ENCODE measurements at regions not wholly inside any gene's neighbourhood (a gene's known extent, or its start where the extent isn't known, plus 50 kb on each side); places are given as distances from the start of the nearest gene placed in this dataset.

DNA sequence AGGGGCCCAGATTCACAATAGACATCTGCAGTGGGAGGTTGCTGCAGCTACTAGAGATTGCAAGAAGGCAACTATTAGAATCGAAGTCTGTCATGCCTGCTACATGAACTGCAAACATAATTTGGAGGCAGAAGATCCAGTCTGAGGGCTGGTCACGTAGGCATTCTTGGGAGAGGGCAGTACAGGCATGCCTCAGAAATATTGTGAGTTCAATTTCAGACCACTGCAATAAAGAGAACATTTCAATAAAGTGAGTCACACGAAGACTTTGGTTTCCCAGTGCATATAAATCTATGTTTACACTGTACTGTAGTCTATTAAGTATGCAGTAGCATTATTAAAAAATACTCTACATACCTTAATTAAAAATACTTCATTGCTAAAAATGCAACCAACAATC, 585.8 kb upstream of the FAT1 start:
- Histone ChIP-seq H3K36me3 (ENCODE audit: control insufficient read depth in 2 of 2, insufficient read depth in 1 of 2, low read length in 2 of 2) (no peaks in the 10 kb centered on the region), H3K4me1 (ENCODE audit: control insufficient read depth, insufficient read depth, low read length) (no peaks in the 10 kb centered on the region), H3K9me3 (ENCODE audit: control insufficient read depth, insufficient read depth, low read depth, low read length) (no peaks in the 10 kb centered on the region), H3K4me3 (ENCODE audit: low read depth, low read length) (no peak overlapping the region), H3K27ac (ENCODE audit: extremely low read depth, low read depth, low read length) (no peak overlapping the region)
- CTCF ChIA-PET: no interaction called here
- no peak for TF ChIP-seq ZNF292 (tag by site-specific recombination; IDR thresholded peaks at IDR 0.05; ENCODE audit: borderline replicate concordance, low read depth)
- no peak for TF ChIP-seq ZNF311 (tag by site-specific recombination; IDR thresholded peaks at IDR 0.05; ENCODE audit: borderline replicate concordance)
- TF ChIP-seq REPIN1 (tag by site-specific recombination; IDR thresholded peaks at IDR 0.05; ENCODE audit: low read depth): no peak
- TF ChIP-seq OVOL3 (tag by site-specific recombination; IDR thresholded peaks at IDR 0.05): no peak
- no peak for TF ChIP-seq PATZ1 (tag by site-specific recombination; IDR thresholded peaks at IDR 0.05)
- no peak for TF ChIP-seq ZNF274 (IDR thresholded peaks at IDR 0.05; ENCODE audit: low read length)
- no peak for TF ChIP-seq ZNF274 (tag by site-specific recombination; IDR thresholded peaks at IDR 0.05; ENCODE audit: borderline replicate concordance)
- no peak for TF ChIP-seq ZBTB1 (tag by site-specific recombination; IDR thresholded peaks at IDR 0.05)
- TF ChIP-seq ZNF202 (tag by site-specific recombination; IDR thresholded peaks at IDR 0.05; ENCODE audit: borderline replicate concordance): no peak
- POLR2A ChIA-PET: no interaction called here

DNA sequence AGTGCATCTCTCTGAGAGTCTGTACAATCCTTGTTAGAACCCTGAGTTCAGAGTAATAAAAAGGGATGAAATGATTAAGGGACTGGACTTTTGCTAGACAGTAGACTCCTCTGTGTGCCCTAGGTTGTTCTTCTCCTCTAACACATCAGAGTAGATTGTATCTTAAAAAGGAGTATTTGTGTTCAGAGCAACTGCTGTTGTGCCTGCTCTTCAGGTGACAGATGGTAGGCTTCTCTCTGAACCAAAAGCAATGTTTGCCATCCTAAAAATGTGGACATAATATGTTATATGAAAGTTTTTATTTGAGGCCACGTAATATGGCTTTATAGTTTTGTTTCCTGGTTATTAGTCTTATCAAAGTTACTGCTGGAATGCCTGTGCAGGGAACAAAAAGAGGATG, 588.6 kb upstream of the FAT1 start:
- ChIA-PET POLR2A (no interaction called here), CTCF (no interaction called here)
- Histone ChIP-seq H3K4me1 (ENCODE audit: control insufficient read depth, insufficient read depth, low read length) (no peaks in the 10 kb centered on the region), H3K27ac (ENCODE audit: extremely low read depth, low read depth, low read length) (no peak overlapping the region), H3K9me3 (ENCODE audit: control insufficient read depth, insufficient read depth, low read depth, low read length) (no peaks in the 10 kb centered on the region), H3K4me3 (ENCODE audit: low read depth, low read length) (no peak overlapping the region), H3K36me3 (ENCODE audit: control insufficient read depth in 2 of 2, insufficient read depth in 1 of 2, low read length in 2 of 2) (no peaks in the 10 kb centered on the region)
- TF ChIP-seq ZNF701 (tag by site-specific recombination; IDR thresholded peaks at IDR 0.05) (no peak), ZNF391 (tag by site-specific recombination; IDR thresholded peaks at IDR 0.05; ENCODE audit: borderline replicate concordance, low read depth) (no peak), ZNF549 (tag by site-specific recombination; IDR thresholded peaks at IDR 0.05) (no peak), ZNF157 (tag by site-specific recombination; IDR thresholded peaks at IDR 0.05) (no peak), ZNF223 (tag by site-specific recombination; IDR thresholded peaks at IDR 0.05) (no peak), ZNF560 (tag by site-specific recombination; IDR thresholded peaks at IDR 0.05; ENCODE audit: borderline replicate concordance) (no peak), ZNF843 (tag by site-specific recombination; IDR thresholded peaks at IDR 0.05) (no peak), ZNF24 (tag by site-specific recombination; IDR thresholded peaks at IDR 0.05) (no peak), SP7 (tag by site-specific recombination; IDR thresholded peaks at IDR 0.05) (no peak), ZSCAN4 (tag by site-specific recombination; IDR thresholded peaks at IDR 0.05) (no peak), GLI2 (tag by site-specific recombination; IDR thresholded peaks at IDR 0.05; ENCODE audit: borderline replicate concordance, low read depth) (no peak), MEIS1 (CRISPR knock-in tag; IDR thresholded peaks at IDR 0.05; ENCODE audit: borderline replicate concordance) (no peak), KLF1 (tag by site-specific recombination; IDR thresholded peaks at IDR 0.05) (no peak), ZNF324 (tag by site-specific recombination; IDR thresholded peaks at IDR 0.05) (no peak), ZFP37 (tag by site-specific recombination; IDR thresholded peaks at IDR 0.05) (no peak), TCF7L2 (IDR thresholded peaks at IDR 0.05; ENCODE audit: borderline replicate concordance, low read depth, low read length) (no peak)
- TF ChIP-seq, protein P1, sequence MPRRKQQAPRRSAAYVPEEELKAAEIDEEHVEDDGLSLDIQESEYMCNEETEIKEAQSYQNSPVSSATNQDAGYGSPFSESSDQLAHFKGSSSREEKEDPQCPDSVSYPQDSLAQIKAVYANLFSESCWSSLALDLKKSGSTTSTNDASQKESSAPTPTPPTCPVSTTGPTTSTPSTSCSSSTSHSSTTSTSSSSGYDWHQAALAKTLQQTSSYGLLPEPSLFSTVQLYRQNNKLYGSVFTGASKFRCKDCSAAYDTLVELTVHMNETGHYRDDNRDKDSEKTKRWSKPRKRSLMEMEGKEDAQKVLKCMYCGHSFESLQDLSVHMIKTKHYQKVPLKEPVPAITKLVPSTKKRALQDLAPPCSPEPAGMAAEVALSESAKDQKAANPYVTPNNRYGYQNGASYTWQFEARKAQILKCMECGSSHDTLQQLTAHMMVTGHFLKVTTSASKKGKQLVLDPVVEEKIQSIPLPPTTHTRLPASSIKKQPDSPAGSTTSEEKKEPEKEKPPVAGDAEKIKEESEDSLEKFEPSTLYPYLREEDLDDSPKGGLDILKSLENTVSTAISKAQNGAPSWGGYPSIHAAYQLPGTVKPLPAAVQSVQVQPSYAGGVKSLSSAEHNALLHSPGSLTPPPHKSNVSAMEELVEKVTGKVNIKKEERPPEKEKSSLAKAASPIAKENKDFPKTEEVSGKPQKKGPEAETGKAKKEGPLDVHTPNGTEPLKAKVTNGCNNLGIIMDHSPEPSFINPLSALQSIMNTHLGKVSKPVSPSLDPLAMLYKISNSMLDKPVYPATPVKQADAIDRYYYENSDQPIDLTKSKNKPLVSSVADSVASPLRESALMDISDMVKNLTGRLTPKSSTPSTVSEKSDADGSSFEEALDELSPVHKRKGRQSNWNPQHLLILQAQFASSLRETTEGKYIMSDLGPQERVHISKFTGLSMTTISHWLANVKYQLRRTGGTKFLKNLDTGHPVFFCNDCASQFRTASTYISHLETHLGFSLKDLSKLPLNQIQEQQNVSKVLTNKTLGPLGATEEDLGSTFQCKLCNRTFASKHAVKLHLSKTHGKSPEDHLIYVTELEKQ (tag by site-specific recombination; IDR thresholded peaks at IDR 0.05; ENCODE audit: borderline replicate concordance): no peak
- TF ChIP-seq, protein P2, sequence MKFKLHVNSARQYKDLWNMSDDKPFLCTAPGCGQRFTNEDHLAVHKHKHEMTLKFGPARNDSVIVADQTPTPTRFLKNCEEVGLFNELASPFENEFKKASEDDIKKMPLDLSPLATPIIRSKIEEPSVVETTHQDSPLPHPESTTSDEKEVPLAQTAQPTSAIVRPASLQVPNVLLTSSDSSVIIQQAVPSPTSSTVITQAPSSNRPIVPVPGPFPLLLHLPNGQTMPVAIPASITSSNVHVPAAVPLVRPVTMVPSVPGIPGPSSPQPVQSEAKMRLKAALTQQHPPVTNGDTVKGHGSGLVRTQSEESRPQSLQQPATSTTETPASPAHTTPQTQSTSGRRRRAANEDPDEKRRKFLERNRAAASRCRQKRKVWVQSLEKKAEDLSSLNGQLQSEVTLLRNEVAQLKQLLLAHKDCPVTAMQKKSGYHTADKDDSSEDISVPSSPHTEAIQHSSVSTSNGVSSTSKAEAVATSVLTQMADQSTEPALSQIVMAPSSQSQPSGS (tag by site-specific recombination; IDR thresholded peaks at IDR 0.05; ENCODE audit: low read depth): no peak
- TF ChIP-seq, protein P3, sequence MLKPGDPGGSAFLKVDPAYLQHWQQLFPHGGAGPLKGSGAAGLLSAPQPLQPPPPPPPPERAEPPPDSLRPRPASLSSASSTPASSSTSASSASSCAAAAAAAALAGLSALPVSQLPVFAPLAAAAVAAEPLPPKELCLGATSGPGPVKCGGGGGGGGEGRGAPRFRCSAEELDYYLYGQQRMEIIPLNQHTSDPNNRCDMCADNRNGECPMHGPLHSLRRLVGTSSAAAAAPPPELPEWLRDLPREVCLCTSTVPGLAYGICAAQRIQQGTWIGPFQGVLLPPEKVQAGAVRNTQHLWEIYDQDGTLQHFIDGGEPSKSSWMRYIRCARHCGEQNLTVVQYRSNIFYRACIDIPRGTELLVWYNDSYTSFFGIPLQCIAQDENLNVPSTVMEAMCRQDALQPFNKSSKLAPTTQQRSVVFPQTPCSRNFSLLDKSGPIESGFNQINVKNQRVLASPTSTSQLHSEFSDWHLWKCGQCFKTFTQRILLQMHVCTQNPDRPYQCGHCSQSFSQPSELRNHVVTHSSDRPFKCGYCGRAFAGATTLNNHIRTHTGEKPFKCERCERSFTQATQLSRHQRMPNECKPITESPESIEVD (tag by site-specific recombination; IDR thresholded peaks at IDR 0.05): no peak

Measured in HEK293 (cell line).